ENCODE measurements at regions not wholly inside any gene's neighbourhood (a gene's known extent, or its start where the extent isn't known, plus 50 kb on each side); places are given as distances from the start of the nearest gene placed in this dataset.

DNA sequence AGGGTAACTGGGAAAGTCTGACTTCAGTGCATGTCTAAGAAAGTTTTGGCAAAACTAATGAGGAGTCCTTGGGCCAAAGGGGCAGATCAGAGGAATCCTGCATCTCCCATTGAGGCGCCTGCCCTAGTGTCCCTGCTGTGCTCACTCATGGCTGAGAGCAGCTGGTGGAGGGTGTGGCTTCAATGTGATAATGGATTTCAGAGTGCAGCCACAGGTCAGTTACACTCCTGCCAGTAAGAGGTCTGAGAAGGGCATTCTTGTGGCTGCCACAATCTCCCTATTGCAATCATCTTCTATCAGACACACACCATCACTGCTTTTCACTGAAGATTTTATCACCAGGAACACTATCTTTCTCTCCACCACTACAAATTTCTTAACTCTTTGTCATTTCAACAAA lies 457.1 kb downstream of the MID1IP1 start:
- Histone ChIP-seq H3K4me1 (ENCODE audit: low read length) (no peaks in the 10 kb centered on the region), H3K9me3 (ENCODE audit: low read length) (no peaks in the 10 kb centered on the region), H3K4me3 (ENCODE audit: low read length) (no peak overlapping the region), H3K27me3 (ENCODE audit: low read length) (no peaks in the 10 kb centered on the region), H3K4me2 (ENCODE audit: low read depth, low read length, poor library complexity, severe bottlenecking) (no peak overlapping the region), H2AFZ (ENCODE audit: low read length) (no peak overlapping the region), H3K9me2 (replicated peaks; ENCODE audit: insufficient read depth, low read length) (no peaks in the 10 kb centered on the region), H3K27ac (ENCODE audit: low read length) (no peak overlapping the region), H4K20me1 (ENCODE audit: insufficient read depth, low read depth, low read length) (no peaks in the 10 kb centered on the region), H3K79me2 (ENCODE audit: low read length) (no peaks in the 10 kb centered on the region), H3K9ac (ENCODE audit: low read length) (no peak overlapping the region), H3K36me3 (ENCODE audit: insufficient read depth, low read length) (no peaks in the 10 kb centered on the region)
- DNase-seq: no peak

DNA sequence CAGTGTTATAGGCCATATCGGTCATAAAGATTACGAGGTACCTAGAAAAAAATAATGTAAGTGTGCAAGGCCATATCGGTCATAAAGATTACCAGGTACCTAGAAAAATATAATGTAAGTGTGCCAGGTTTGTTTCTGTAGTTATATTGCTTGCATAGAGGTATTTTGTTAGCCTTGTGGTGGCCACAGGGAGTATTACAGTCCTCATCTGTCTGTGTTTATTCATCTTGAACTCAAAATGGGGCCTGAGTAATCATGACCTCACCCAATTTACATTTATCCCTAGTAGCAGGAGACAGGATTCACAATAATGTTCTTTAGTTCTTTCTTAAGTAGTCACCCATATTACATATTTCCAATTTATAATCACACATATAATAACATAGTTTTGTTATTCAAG lies 459.7 kb downstream of the MID1IP1 start:
- Histone ChIP-seq H3K4me3 (ENCODE audit: low read length) (no peak overlapping the region), H3K27me3 (ENCODE audit: low read length) (no peaks in the 10 kb centered on the region), H3K9me3 (ENCODE audit: low read length) (no peaks in the 10 kb centered on the region), H3K9ac (ENCODE audit: low read length) (no peak overlapping the region), H3K9me2 (replicated peaks; ENCODE audit: insufficient read depth, low read length) (no peaks in the 10 kb centered on the region), H3K4me1 (ENCODE audit: low read length) (no peaks in the 10 kb centered on the region), H4K20me1 (ENCODE audit: insufficient read depth, low read depth, low read length) (no peaks in the 10 kb centered on the region), H3K36me3 (ENCODE audit: insufficient read depth, low read length) (no peaks in the 10 kb centered on the region), H3K27ac (ENCODE audit: low read length) (no peak overlapping the region), H2AFZ (ENCODE audit: low read length) (no peak overlapping the region), H3K4me2 (ENCODE audit: low read depth, low read length, poor library complexity, severe bottlenecking) (no peak overlapping the region), H3K79me2 (ENCODE audit: low read length) (no peaks in the 10 kb centered on the region)
- no peak for DNase-seq

DNA sequence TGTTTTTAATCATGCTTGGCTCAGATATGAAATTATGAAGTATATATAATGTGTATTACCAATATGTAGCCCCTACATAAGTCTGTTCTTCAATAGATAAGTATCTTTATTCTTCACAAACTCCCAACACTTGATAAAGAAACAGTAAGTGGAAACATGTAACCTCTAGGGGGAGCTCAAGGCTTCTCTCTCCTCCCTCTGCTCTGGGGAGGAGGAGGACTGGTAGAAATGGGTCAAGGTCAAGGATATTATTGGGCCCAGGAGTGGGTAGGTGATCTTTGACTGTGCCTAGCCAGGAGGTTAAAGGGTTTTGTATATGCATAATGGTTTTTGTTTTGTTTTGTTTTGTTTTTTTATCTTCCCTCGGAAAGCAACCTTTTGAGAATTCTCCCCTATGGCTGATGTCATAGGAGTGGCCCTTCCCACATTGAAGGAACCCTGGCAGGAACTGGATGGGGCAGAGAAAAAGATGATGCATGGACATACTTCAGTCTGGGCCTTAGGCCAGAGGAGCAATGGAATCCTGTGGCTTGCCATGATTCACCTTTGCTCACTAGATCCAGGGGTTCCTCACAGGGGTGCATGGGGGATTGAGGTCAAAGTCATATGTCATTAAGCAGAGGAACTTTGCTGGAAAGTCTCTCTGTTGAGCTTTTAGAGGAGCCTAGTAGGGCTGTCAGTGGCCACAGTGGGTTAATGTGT lies 460.3 kb downstream of the MID1IP1 start:
- Histone ChIP-seq H3K4me1 (ENCODE audit: low read length) (no peaks in the 10 kb centered on the region), H3K4me3 (ENCODE audit: low read length) (no peak overlapping the region), H4K20me1 (ENCODE audit: insufficient read depth, low read depth, low read length) (no peaks in the 10 kb centered on the region), H3K36me3 (ENCODE audit: insufficient read depth, low read length) (no peaks in the 10 kb centered on the region), H3K9me3 (ENCODE audit: low read length) (no peaks in the 10 kb centered on the region), H3K9me2 (replicated peaks; ENCODE audit: insufficient read depth, low read length) (no peaks in the 10 kb centered on the region), H3K9ac (ENCODE audit: low read length) (no peak overlapping the region), H3K27me3 (ENCODE audit: low read length) (no peaks in the 10 kb centered on the region), H3K27ac (ENCODE audit: low read length) (no peak overlapping the region), H2AFZ (ENCODE audit: low read length) (no peak overlapping the region), H3K4me2 (ENCODE audit: low read depth, low read length, poor library complexity, severe bottlenecking) (no peak overlapping the region), H3K79me2 (ENCODE audit: low read length) (no peaks in the 10 kb centered on the region)
- peak; percentile 79 for DNase-seq

DNA sequence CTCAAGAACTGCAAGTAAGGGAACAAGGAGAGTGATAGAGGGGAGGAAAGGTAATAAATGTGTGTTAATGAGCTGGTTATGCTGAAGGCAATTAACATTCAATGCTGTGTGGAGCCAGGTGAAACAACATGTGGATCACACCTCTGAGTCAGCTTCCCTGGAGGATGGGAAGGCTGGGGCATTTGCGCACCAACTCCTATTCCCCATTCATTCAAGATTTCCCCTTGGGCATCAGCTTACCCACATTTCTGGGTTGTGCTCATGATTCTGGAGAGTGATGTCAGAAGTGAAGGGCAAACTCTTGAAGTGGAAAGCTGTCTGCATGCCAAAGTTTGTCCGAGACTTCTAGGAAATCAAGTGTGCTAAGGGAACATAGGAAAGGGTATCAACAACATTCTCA lies 461.4 kb downstream of the MID1IP1 start:
- Histone ChIP-seq H3K27ac (ENCODE audit: low read length) (no peak overlapping the region), H3K79me2 (ENCODE audit: low read length) (no peaks in the 10 kb centered on the region), H3K9ac (ENCODE audit: low read length) (no peak overlapping the region), H3K4me3 (ENCODE audit: low read length) (no peak overlapping the region), H3K36me3 (ENCODE audit: insufficient read depth, low read length) (no peaks in the 10 kb centered on the region), H2AFZ (ENCODE audit: low read length) (no peak overlapping the region), H3K27me3 (ENCODE audit: low read length) (no peaks in the 10 kb centered on the region), H3K4me2 (ENCODE audit: low read depth, low read length, poor library complexity, severe bottlenecking) (no peak overlapping the region), H3K9me2 (replicated peaks; ENCODE audit: insufficient read depth, low read length) (no peaks in the 10 kb centered on the region), H3K9me3 (ENCODE audit: low read length) (no peaks in the 10 kb centered on the region), H3K4me1 (ENCODE audit: low read length) (no peaks in the 10 kb centered on the region), H4K20me1 (ENCODE audit: insufficient read depth, low read depth, low read length) (no peaks in the 10 kb centered on the region)
- no peak for DNase-seq

DNA sequence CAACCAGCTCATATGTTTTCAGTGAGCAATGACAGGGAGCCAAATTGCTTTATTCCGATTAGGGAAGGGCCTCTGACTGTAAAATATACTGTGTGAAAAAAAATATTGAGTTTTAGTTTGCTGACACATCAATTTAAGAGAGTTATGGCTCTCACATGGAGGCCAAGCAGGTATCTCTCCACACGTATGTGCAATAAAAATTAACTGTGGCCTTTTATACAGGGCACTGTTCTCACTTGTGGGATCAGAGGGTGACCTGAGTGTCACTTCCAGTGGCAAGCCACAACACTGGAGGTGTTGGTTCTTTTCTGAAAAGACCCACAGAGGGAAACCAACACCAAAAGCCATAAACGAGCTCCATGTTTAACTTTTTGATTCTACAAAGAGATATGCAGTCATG lies 462.8 kb downstream of the MID1IP1 start:
- Histone ChIP-seq H3K4me2 (ENCODE audit: low read depth, low read length, poor library complexity, severe bottlenecking) (no peak overlapping the region), H3K9me3 (ENCODE audit: low read length) (no peaks in the 10 kb centered on the region), H3K4me3 (ENCODE audit: low read length) (no peak overlapping the region), H3K27me3 (ENCODE audit: low read length) (no peaks in the 10 kb centered on the region), H2AFZ (ENCODE audit: low read length) (no peak overlapping the region), H3K4me1 (ENCODE audit: low read length) (no peaks in the 10 kb centered on the region), H3K9me2 (replicated peaks; ENCODE audit: insufficient read depth, low read length) (no peaks in the 10 kb centered on the region), H4K20me1 (ENCODE audit: insufficient read depth, low read depth, low read length) (no peaks in the 10 kb centered on the region), H3K27ac (ENCODE audit: low read length) (no peak overlapping the region), H3K9ac (ENCODE audit: low read length) (no peak overlapping the region), H3K79me2 (ENCODE audit: low read length) (no peaks in the 10 kb centered on the region), H3K36me3 (ENCODE audit: insufficient read depth, low read length) (no peaks in the 10 kb centered on the region)
- DNase-seq: no peak

GRCh38 chrX:39267176-39267575 lies 465.9 kb downstream of the MID1IP1 start:
- Histone ChIP-seq H3K27ac (ENCODE audit: low read length) (no peak overlapping the region), H3K9me2 (replicated peaks; ENCODE audit: insufficient read depth, low read length) (no peaks in the 10 kb centered on the region), H3K36me3 (ENCODE audit: insufficient read depth, low read length) (no peaks in the 10 kb centered on the region), H3K27me3 (ENCODE audit: low read length) (no peaks in the 10 kb centered on the region), H3K9ac (ENCODE audit: low read length) (no peak overlapping the region), H3K4me2 (ENCODE audit: low read depth, low read length, poor library complexity, severe bottlenecking) (no peak overlapping the region), H3K4me1 (ENCODE audit: low read length) (no peaks in the 10 kb centered on the region), H3K9me3 (ENCODE audit: low read length) (no peaks in the 10 kb centered on the region), H3K4me3 (ENCODE audit: low read length) (no peak overlapping the region), H4K20me1 (ENCODE audit: insufficient read depth, low read depth, low read length) (no peaks in the 10 kb centered on the region), H2AFZ (ENCODE audit: low read length) (no peak overlapping the region), H3K79me2 (ENCODE audit: low read length) (no peaks in the 10 kb centered on the region)
- DNase-seq: no peak

GRCh38 chrX:39268207-39268606 lies 466.9 kb downstream of the MID1IP1 start:
- DNase-seq: no peak
- Histone ChIP-seq H2AFZ (ENCODE audit: low read length) (no peak overlapping the region), H4K20me1 (ENCODE audit: insufficient read depth, low read depth, low read length) (no peaks in the 10 kb centered on the region), H3K36me3 (ENCODE audit: insufficient read depth, low read length) (no peaks in the 10 kb centered on the region), H3K9ac (ENCODE audit: low read length) (no peak overlapping the region), H3K9me2 (replicated peaks; ENCODE audit: insufficient read depth, low read length) (no peaks in the 10 kb centered on the region), H3K79me2 (ENCODE audit: low read length) (no peaks in the 10 kb centered on the region), H3K27ac (ENCODE audit: low read length) (no peak overlapping the region), H3K4me3 (ENCODE audit: low read length) (no peak overlapping the region), H3K27me3 (ENCODE audit: low read length) (no peaks in the 10 kb centered on the region), H3K4me2 (ENCODE audit: low read depth, low read length, poor library complexity, severe bottlenecking) (no peak overlapping the region), H3K9me3 (ENCODE audit: low read length) (no peaks in the 10 kb centered on the region), H3K4me1 (ENCODE audit: low read length) (no peaks in the 10 kb centered on the region)

DNA sequence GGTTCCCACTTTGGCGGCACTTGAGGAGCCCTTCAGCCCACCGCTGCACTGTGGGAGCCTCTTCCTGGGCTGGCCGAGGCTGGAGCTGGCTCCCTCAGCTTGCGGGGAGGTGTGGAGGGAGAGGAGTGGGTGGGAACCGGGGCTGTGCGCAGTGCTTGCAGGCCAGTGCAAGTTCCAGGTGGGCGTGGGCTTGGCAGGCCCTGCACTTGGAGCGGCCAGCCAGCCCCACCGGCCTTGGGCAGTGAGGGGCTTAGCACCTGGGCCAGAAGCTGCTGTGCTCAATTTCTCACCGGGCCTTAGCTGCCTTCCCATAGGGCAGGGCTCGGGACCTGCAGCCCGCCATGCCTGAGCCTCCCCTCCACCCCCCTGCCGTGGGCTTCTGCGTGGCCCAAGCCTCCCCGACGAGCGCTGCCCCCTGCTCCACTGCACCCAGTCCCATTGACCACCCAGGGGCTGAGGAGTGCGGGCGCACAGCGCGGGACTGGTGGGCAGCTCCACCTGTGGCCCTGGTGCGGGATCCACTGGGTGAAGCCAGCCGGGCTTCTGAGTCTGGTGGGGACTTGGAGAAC lies 474.3 kb downstream of the MID1IP1 start:
- Histone ChIP-seq H4K20me1 (ENCODE audit: insufficient read depth, low read depth, low read length) (no peaks in the 10 kb centered on the region), H3K79me2 (ENCODE audit: low read length) (no peaks in the 10 kb centered on the region), H3K4me2 (ENCODE audit: low read depth, low read length, poor library complexity, severe bottlenecking) (no peak overlapping the region), H3K9ac (ENCODE audit: low read length) (no peak overlapping the region), H3K36me3 (ENCODE audit: insufficient read depth, low read length) (no peaks in the 10 kb centered on the region), H2AFZ (ENCODE audit: low read length) (no peak overlapping the region), H3K4me3 (ENCODE audit: low read length) (no peak overlapping the region), H3K27me3 (ENCODE audit: low read length) (no peaks in the 10 kb centered on the region), H3K4me1 (ENCODE audit: low read length) (no peaks in the 10 kb centered on the region), H3K27ac (ENCODE audit: low read length) (no peak overlapping the region), H3K9me3 (ENCODE audit: low read length) (no peaks in the 10 kb centered on the region), H3K9me2 (replicated peaks; ENCODE audit: insufficient read depth, low read length) (no peaks in the 10 kb centered on the region)
- DNase-seq: no peak

Measured in Karpas-422 (cell line).